ENCODE measurements at regions not wholly inside any gene's neighbourhood (a gene's known extent, or its start where the extent isn't known, plus 50 kb on each side); places are given as distances from the start of the nearest gene placed in this dataset.

GRCh38 chr12:58357511-58357910 is 416.1 kb downstream of the ATP23 start:
- TF ChIP-seq, protein P1, sequence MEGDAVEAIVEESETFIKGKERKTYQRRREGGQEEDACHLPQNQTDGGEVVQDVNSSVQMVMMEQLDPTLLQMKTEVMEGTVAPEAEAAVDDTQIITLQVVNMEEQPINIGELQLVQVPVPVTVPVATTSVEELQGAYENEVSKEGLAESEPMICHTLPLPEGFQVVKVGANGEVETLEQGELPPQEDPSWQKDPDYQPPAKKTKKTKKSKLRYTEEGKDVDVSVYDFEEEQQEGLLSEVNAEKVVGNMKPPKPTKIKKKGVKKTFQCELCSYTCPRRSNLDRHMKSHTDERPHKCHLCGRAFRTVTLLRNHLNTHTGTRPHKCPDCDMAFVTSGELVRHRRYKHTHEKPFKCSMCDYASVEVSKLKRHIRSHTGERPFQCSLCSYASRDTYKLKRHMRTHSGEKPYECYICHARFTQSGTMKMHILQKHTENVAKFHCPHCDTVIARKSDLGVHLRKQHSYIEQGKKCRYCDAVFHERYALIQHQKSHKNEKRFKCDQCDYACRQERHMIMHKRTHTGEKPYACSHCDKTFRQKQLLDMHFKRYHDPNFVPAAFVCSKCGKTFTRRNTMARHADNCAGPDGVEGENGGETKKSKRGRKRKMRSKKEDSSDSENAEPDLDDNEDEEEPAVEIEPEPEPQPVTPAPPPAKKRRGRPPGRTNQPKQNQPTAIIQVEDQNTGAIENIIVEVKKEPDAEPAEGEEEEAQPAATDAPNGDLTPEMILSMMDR (IDR thresholded peaks at IDR 0.05; ENCODE audit: insufficient read depth, low read length, poor library complexity, severe bottlenecking) = no peak
- TF ChIP-seq EZH2phosphoT487 (conservative IDR thresholded peaks at IDR 0.05; ENCODE audit: low read length) = no peak
